ENCODE measurements at regions not wholly inside any gene's neighbourhood (a gene's known extent, or its start where the extent isn't known, plus 50 kb on each side); places are given as distances from the start of the nearest gene placed in this dataset.

DNA sequence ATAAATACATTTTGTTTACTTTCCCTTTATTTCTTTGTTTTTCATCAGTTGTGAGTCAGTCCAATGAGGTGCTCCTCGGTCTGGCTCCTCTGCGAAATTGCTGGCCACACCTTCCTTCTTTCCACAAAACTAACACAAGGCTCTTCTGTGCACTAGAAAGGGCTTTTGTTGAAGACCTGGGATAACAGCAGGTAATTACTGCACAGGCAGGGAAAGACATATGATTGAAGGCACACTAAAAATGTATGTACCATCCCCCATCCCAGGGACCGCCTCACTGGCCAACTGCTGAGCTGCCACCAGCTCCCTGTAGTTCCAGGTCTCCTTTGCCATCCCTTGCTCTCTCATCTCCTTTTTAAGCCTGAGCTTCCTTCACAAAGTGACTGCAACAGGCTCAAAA, 180.5 kb downstream of the EFNB2 start:
- H3K4me3 ChIP-seq (ENCODE audit: low read depth, low read length) = no peak overlapping the region

DNA sequence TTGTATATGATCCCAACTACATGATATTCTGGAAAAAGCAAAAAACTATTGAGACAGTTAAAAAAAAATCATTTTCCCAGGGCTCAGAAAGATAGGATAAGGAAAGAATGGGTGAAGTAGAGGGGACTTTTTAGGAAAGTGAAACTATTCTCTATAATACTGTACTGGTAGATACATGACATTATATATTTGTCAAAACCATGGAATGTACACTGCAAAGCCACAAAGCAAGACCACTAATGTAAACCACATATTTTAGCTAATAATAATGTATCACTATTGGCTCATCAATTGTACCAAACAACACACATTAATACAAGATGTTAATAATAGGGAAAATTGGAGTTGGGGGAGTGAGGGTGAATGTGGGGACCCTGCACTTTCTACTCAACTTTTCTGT, 182.6 kb downstream of the EFNB2 start:
- no peak overlapping the region for H3K4me3 ChIP-seq (ENCODE audit: low read depth, low read length)

GRCh38 chr13:106351251-106351650, 184.2 kb downstream of the EFNB2 start:
- no peak overlapping the region for H3K4me3 ChIP-seq (ENCODE audit: low read depth, low read length)

DNA sequence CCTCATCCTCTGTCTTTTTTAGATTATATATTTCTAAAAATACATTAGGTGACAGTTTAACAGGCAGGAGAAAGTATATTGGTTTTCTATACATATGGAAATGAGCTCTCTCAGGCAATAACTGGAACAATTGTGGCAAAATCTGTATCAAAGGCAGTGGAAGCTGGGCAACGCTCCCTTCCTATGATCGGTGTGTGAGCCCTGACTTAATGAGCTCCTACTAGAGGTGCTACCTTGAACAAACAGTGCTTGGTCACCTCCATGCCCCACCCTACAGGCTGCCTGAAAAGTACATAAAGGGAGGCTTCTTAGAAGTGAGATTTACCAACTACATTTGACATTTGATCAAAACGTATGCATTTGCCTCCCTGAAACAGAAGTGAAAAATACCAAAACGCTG, 185.3 kb downstream of the EFNB2 start:
- H3K4me3 ChIP-seq (ENCODE audit: low read depth, low read length) = no peak overlapping the region

DNA sequence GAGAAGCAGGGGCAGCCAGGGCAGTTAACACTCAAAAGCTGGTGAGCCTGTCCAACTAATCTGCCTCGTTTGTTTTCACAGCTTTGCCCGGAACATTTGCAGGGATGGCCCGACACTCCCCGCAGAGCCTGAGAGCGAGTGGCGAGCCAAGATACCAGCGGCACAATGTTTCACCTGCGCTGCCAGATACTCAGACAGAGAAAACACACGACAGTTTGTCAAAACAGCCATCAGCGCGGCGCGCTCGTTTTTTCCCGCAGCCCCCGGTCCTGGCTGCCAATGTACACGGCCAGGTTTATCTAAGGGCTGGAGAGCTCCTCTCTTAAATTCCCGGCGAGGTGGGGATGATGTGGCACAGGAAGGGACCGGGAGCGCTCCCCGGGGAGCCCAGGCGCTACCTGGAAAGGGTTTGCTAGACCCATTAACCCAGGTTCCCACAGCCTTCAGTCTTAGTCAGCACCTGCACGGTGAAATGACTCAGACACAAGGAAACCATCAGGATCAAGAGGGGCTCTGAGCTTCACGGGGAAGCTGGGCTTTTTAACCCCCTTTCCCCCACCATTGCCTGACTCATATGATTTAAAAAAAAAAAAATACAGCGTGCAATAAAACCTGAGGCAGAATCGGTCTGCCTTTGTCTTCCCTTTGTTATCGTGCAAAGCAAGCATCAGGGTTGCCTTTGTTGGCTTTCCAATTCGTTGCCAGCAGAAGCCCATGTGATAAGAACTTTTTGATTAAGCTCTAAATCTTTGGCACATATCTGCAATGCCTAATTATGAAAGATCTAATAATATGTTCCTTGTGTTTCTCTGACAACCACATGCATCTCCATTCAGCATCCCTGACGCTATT, 186.2 kb downstream of the EFNB2 start:
- peak overlapping the region; percentile 28 for H3K4me3 ChIP-seq (ENCODE audit: low read depth, low read length)

GRCh38 chr13:106348075-106348840, 187.2 kb downstream of the EFNB2 start:
- no peak overlapping the region for H3K4me3 ChIP-seq (ENCODE audit: low read depth, low read length)

DNA sequence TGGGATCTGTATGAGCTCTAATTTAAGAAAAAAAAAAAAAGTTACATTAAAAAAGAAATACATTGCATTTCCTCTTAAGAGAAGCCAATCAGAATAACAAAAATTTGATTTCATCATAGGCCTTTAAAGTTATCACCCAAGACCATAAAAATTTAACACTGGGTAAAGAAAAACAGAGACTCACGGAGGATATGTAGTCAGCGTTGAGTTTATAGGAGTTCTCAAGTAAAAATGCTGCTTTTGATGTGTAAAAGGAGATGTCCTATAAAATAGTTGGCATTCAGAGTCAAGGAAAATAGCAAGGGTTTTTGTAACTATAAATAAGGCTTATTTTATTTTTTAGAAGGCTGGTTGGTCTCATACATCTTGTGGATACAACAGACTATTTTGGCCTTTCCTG, 191.1 kb downstream of the EFNB2 start:
- H3K4me3 ChIP-seq (ENCODE audit: low read depth, low read length) = no peak overlapping the region

DNA sequence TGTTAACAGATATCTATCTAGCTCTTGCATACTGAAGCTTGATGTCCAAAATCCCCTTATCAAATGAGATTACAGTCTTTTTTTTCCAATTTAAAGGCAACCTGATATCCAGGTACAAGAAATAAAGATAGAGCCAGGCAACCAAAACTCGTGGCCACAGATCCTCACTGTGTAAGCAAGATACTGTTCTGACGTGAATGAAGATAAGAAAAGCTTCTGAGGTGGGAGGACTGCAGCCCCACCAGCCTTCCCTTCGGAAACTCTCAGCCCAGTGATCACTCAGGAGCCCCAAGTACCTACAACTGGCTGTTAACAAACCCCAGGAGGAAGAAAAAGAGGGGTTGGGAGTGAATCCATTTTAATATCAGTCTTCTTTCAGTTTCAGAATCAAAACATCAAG, 191.6 kb downstream of the EFNB2 start:
- no peak overlapping the region for H3K4me3 ChIP-seq (ENCODE audit: low read depth, low read length)

- no peak overlapping the region for H3K4me3 ChIP-seq (ENCODE audit: low read depth, low read length)
Measured at GRCh38 chr13:106340249-106340648, 195.2 kb downstream of the EFNB2 start.

DNA sequence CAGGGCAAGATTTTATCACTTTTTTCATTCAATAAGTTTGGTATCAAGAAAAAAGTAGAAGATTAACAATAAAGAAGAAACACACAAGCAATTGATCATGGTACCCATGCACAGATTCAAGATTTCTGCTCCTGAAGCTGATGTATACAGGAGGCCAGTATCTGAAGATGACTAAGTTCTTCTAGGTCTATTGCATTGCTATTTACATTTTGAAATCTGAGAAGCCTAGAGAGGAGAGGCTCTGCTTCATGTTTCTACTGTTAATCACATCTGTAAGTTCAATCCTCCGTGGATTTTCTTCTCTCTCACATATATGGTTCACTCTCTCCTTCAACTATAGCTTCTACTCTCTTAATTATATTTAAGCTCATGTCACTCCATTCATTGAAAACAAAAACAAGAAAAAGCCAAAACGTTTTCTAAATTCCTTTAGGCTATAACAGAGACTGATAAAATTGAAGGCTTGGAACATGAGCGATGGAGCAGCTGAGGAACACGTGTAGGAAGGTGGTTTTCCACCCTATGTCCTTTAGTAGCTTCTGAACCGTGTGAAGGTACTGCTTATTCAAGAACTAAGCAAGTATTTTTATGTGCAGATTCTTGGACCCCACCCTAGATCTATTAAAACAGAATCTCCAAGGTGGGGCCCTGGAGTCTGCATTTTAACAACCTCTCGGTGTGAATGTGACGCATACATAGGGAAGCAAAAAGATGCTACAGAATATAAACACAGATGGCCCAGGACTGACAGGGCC, 198.2 kb downstream of the EFNB2 start:
- no peak overlapping the region for H3K4me3 ChIP-seq (ENCODE audit: low read depth, low read length)

DNA sequence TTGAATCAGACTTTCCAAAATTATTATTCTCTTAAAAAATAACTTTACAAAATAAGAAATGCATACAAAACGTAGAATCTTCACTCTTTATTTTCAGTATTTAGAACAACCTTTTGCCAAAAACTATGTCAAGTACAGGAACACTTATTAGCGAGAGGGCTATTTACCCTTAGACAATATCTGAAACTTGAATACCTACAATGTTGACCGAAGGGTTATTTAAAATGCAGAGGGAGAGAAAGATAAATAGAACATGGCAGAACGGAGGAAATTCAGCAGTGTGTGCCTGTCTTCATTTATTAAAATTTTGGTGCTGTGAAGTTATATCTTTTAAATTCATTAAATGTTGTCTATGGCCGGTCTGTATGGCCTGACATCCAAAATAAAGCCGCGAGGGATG, 198.8 kb downstream of the EFNB2 start:
- no peak overlapping the region for H3K4me3 ChIP-seq (ENCODE audit: low read depth, low read length)

- H3K4me3 ChIP-seq (ENCODE audit: low read depth, low read length) = no peak overlapping the region
Measured at GRCh38 chr13:106332621-106333020, 202.8 kb downstream of the EFNB2 start.

- no peak overlapping the region for H3K4me3 ChIP-seq (ENCODE audit: low read depth, low read length)
Measured at GRCh38 chr13:106331116-106331515, 204.3 kb downstream of the EFNB2 start.

DNA sequence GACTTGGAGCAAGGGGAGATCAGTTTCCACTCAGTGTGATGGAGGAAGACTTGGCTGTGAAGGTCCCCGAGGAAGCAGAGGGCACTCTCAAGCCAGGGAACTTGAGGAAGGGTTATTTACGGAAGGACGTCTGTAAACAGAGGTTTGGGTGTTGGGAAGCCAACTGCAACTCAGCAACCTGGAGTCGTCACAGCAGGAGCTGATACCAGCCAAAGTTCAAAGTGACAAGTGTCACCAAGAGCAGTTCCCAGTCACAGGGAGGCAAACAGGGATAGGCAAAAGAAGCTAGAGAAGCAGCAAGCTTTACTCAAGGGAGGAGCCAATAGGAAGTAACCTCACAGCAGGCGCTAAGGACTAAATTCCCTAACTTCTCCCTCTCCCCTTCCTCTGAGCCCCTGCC, 205.5 kb downstream of the EFNB2 start:
- no peak overlapping the region for H3K4me3 ChIP-seq (ENCODE audit: low read depth, low read length)

- H3K4me3 ChIP-seq (ENCODE audit: low read depth, low read length) = no peak overlapping the region
Measured at GRCh38 chr13:106326751-106327150, 208.7 kb downstream of the EFNB2 start.

- no peak overlapping the region for H3K4me3 ChIP-seq (ENCODE audit: low read depth, low read length)
Measured at GRCh38 chr13:106324444-106324843, 211.0 kb downstream of the EFNB2 start.

- H3K4me3 ChIP-seq (ENCODE audit: low read depth, low read length) = no peak overlapping the region
Measured at GRCh38 chr13:106322628-106323027, 212.8 kb downstream of the EFNB2 start.

GRCh38 chr13:106318941-106319411, 216.5 kb downstream of the EFNB2 start:
- H3K4me3 ChIP-seq (ENCODE audit: low read depth, low read length) = no peak overlapping the region

GRCh38 chr13:106314417-106314816, 221.0 kb downstream of the EFNB2 start:
- H3K4me3 ChIP-seq (ENCODE audit: low read depth, low read length) = no peak overlapping the region

GRCh38 chr13:106311004-106311403, 224.5 kb downstream of the EFNB2 start:
- no peak overlapping the region for H3K4me3 ChIP-seq (ENCODE audit: low read depth, low read length)

- H3K4me3 ChIP-seq (ENCODE audit: low read depth, low read length) = no peak overlapping the region
Measured at GRCh38 chr13:106310291-106310865, 225.1 kb downstream of the EFNB2 start.

Measured in iPS-11a (cell line).